Parathyroid adenoma (tissue), 2 donors: ENCODE measurements at regions not wholly inside any gene's neighbourhood (a gene's known extent, or its start where the extent isn't known, plus 50 kb on each side); places are given as distances from the start of the nearest gene placed in this dataset.

Experiments used
- H2AFZ ChIP-seq: fragments of 300-600 bp; sonication (generic); one replicate; pipeline ENCODE4 v1.7.0; 2017; ENCODE audit warnings: antibody characterized with exemption, mild to moderate bottlenecking
- H3K27ac ChIP-seq: fragments of 300-600 bp; sonication (generic); one replicate; pipeline ENCODE4 v1.7.0; 2017
- H3K27me3 ChIP-seq: fragments of 300-600 bp; sonication (generic); one replicate; pipeline ENCODE4 v1.7.0; 2017; ENCODE audit warnings: low read length; ENCODE audit not compliant: control insufficient read depth, insufficient read depth
- H3K36me3 ChIP-seq: fragments of 300-600 bp; sonication (generic); one replicate; pipeline ENCODE4 v1.7.0; 2017; ENCODE audit warnings: low read length; ENCODE audit not compliant: control insufficient read depth, insufficient read depth
- H3K4me1 ChIP-seq: fragments of 300-600 bp; sonication (generic); one replicate; pipeline ENCODE4 v1.7.0; 2017; ENCODE audit warnings: control low read depth
- H3K4me2 ChIP-seq: fragments of 300-600 bp; sonication (generic); one replicate; pipeline ENCODE4 v1.7.0; 2017; ENCODE audit warnings: low read length
- H3K4me3 ChIP-seq: fragments of 300-600 bp; sonication (generic); one replicate; pipeline ENCODE4 v1.7.0; 2017; ENCODE audit warnings: low read depth, low read length
- H3K79me2 ChIP-seq: fragments of 300-600 bp; sonication (generic); one replicate; pipeline ENCODE4 v1.7.0; 2017; ENCODE audit warnings: control low read depth
- H3K9ac ChIP-seq: fragments of 300-600 bp; sonication (generic); one replicate; pipeline ENCODE4 v1.7.0; 2017; ENCODE audit warnings: mild to moderate bottlenecking
- H3K9me3 ChIP-seq: fragments of 300-600 bp; sonication (generic); one replicate; pipeline ENCODE4 v1.7.0; 2017; ENCODE audit warnings: low read length; ENCODE audit not compliant: control insufficient read depth
- TF ChIP-seq, protein P1 (sequence below): fragments of 300-600 bp; sonication (generic); IDR thresholded peaks from one replicate; pipeline ENCODE4 v1.7.0; 2017; ENCODE audit warnings: antibody characterized with exemption, mild to moderate bottlenecking
- donor health status: primary hyperparathyroidism.

DNA sequence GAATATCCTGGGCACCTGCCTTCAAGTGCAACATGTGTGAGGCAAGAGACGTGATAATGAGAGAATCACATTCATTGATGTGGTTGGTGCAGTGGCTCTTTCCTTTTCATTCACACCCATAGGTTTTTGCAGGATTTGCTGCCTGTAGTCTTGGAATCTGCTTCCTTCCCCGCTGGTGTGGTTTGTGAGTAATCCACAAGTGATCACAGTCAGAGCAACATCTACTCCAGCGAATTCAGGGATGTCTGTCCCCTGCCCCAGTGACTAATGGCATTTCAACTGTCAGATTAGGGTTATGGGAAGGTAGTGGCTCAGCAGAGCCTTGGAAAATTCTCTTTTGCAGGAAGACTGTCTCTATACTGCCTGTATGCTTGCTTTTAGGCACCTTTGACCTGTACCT lies 225.5 kb upstream of the RBMS1 start:
- no peaks in the 10 kb centered on the region for H3K36me3 ChIP-seq
- TF ChIP-seq, protein P1, sequence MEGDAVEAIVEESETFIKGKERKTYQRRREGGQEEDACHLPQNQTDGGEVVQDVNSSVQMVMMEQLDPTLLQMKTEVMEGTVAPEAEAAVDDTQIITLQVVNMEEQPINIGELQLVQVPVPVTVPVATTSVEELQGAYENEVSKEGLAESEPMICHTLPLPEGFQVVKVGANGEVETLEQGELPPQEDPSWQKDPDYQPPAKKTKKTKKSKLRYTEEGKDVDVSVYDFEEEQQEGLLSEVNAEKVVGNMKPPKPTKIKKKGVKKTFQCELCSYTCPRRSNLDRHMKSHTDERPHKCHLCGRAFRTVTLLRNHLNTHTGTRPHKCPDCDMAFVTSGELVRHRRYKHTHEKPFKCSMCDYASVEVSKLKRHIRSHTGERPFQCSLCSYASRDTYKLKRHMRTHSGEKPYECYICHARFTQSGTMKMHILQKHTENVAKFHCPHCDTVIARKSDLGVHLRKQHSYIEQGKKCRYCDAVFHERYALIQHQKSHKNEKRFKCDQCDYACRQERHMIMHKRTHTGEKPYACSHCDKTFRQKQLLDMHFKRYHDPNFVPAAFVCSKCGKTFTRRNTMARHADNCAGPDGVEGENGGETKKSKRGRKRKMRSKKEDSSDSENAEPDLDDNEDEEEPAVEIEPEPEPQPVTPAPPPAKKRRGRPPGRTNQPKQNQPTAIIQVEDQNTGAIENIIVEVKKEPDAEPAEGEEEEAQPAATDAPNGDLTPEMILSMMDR, result no peak
- H3K9ac ChIP-seq, result no peak overlapping the region
- H3K4me3 ChIP-seq, result no peak overlapping the region
- no peak overlapping the region for H3K27ac ChIP-seq
- no peaks in the 10 kb centered on the region for H3K27me3 ChIP-seq
- H2AFZ ChIP-seq, result no peak overlapping the region
- no peaks in the 10 kb centered on the region for H3K79me2 ChIP-seq
- H3K9me3 ChIP-seq, result no peaks in the 10 kb centered on the region
- no peak overlapping the region for H3K4me2 ChIP-seq
- peaks cover 7% of the 10 kb centered on the region for H3K4me1 ChIP-seq

GRCh38 chr2:160720098-160720497 lies 226.5 kb upstream of the RBMS1 start:
- Histone ChIP-seq H3K27ac (no peak overlapping the region), H2AFZ (no peak overlapping the region), H3K4me2 (no peak overlapping the region), H3K9me3 (no peaks in the 10 kb centered on the region), H3K4me3 (no peak overlapping the region), H3K9ac (no peak overlapping the region), H3K36me3 (no peaks in the 10 kb centered on the region), H3K27me3 (no peaks in the 10 kb centered on the region), H3K79me2 (no peaks in the 10 kb centered on the region), H3K4me1 (peaks cover 7% of the 10 kb centered on the region)
- TF ChIP-seq, protein P1, result no peak

GRCh38 chr2:160721089-160722040 lies 227.8 kb upstream of the RBMS1 start:
- Histone ChIP-seq H3K4me1 (peaks cover 7% of the 10 kb centered on the region), H3K4me2 (no peak overlapping the region), H3K27me3 (no peaks in the 10 kb centered on the region), H3K79me2 (no peaks in the 10 kb centered on the region), H3K36me3 (no peaks in the 10 kb centered on the region), H3K9ac (no peak overlapping the region), H3K9me3 (no peaks in the 10 kb centered on the region), H3K4me3 (no peak overlapping the region), H3K27ac (no peak overlapping the region), H2AFZ (no peak overlapping the region)
- TF ChIP-seq, protein P1, result no peak

DNA sequence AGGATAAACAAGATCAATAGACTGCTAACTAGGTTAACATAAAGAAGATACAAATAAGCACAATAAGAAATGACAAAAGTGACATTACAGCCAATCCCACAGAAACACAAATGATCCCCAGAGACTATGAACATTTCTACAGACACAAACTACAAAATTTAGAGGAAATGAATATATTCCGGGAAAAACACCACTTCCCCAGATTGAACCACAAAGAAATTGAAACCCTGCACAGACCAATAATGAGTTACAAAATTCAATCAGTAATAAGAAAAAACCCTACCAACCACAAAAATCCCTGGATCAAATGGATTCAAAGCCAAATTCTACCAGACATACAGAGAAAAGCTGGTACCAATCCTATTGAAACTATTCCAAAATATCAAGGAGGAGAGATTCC lies 232.4 kb upstream of the RBMS1 start:
- Histone ChIP-seq H3K27ac (no peak overlapping the region), H3K4me2 (no peak overlapping the region), H3K9me3 (no peaks in the 10 kb centered on the region), H3K27me3 (no peaks in the 10 kb centered on the region), H3K4me1 (peaks cover 5% of the 10 kb centered on the region), H3K4me3 (no peak overlapping the region), H2AFZ (no peak overlapping the region), H3K79me2 (no peaks in the 10 kb centered on the region), H3K9ac (no peak overlapping the region), H3K36me3 (no peaks in the 10 kb centered on the region)
- TF ChIP-seq, protein P1, result no peak
